ENCODE measurements at regions not wholly inside any gene's neighbourhood (a gene's known extent, or its start where the extent isn't known, plus 50 kb on each side); places are given as distances from the start of the nearest gene placed in this dataset.

DNA sequence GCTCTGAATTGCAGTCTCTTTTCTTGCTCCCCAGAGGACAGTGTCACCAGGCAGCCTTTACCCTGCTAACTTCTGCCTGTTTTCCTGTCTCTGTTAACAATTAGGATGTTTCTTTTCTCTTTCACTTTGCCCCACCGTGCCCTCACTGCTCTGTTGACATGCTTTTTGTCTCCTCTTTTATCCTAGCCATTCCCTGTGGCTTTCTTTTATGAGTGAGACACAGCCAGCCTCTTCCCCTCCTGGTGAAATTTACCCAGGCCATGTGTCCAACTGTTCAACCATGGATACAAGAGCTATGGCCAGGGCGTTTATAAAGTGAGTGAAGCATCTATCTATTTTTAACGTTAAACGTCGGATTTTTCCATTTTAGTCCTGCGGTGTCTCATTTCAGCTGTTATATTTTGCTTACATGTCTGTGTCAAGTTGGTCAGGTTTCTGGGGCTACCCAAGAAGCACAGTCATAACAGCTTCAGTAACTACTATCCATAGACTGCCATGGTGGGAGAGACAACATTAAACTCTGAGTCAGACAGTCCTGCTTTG, 443.2 kb upstream of the AZI2 start:
- POLR2A ChIA-PET, result no interaction called here
- CTCF ChIA-PET, result no interaction called here

GRCh38 chr3:28792604-28793003, 444.0 kb upstream of the AZI2 start:
- ChIA-PET POLR2A (no interaction called here), CTCF (no interaction called here)

DNA sequence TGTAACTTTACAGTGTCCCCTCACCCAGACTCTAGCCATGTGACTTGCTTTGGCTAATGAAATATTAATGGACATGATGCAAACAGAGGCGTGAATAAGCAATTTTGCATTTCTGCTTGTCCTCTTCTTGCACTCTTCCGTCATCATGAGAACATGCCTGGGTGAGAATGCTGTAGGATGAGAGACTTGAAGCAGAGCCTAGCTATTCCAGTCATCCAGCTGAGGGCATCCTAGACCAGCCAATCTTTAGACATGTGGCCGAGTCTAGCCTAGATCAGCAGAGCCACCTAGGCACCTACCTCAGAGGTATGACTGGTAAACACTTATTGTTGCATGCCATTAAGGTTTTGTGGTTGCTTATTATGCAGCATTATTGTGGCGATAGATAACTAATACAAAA, 450.5 kb upstream of the AZI2 start:
- POLR2A ChIA-PET, result no interaction called here
- CTCF ChIA-PET, result no interaction called here

- CTCF ChIA-PET, result no interaction called here
- POLR2A ChIA-PET, result no interaction called here
These were observed 451.6 kb upstream of the AZI2 start for GRCh38 chr3:28800203-28800602.

GRCh38 chr3:28808068-28808467, 459.4 kb upstream of the AZI2 start:
- ChIA-PET CTCF (no interaction called here), POLR2A (no interaction called here)

GRCh38 chr3:28816017-28816416, 464.9 kb upstream of the RBMS3 start:
- POLR2A ChIA-PET, result no interaction called here
- CTCF ChIA-PET, result no interaction called here

GRCh38 chr3:28824316-28824715, 456.6 kb upstream of the RBMS3 start:
- ChIA-PET CTCF (no interaction called here), POLR2A (no interaction called here)

GRCh38 chr3:28826840-28827239, 454.0 kb upstream of the RBMS3 start:
- POLR2A ChIA-PET, result no interaction called here
- CTCF ChIA-PET, result no interaction called here

DNA sequence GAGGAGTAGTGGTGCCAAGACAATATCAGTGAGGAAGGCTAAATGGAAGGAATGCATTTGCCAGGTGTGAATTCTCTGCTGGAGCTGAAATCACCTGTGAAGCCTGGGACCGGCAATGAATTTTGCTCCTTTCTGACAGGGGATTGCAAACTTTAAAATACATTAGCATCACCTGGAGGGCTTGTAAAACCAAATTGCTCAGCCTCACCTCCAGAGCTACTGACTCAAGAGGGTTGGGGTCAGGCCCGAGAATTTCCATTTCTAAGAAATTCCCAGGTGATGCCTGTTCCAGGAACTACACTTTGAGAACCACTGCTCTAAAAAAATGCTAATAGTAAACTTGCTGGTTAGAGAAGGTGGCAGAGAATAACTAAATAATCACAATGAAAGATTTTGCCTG, 445.6 kb upstream of the RBMS3 start:
- POLR2A ChIA-PET, result no interaction called here
- CTCF ChIA-PET, result interaction anchor here (0.6 kb wide), 1 partner anchor 661 kb away, joined by 3 read pairs; no protein-coding TSS in a partner anchor

- CTCF ChIA-PET, result no interaction called here
- POLR2A ChIA-PET, result no interaction called here
These were observed 445.1 kb upstream of the RBMS3 start for GRCh38 chr3:28835751-28836150.

GRCh38 chr3:28836199-28836598, 444.7 kb upstream of the RBMS3 start:
- ChIA-PET POLR2A (no interaction called here), CTCF (no interaction called here)

DNA sequence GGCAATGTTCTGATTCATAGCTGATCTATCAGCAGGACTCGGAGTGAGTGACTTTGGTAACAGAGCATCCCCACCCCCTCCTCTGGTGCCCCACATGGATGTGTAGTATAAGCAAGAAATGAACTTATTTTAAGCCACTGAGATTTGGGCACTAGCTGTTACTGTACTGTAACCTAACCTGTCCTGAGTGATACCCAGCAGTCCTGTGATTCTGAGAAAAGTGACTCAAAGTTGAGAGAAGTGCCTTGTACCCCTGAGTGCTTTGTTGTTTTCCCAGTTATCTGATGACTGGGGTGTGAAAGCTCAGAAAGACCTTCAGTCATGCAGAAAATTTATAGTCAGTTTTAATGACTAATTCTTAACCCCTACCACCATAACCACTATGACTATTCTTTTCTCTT, 439.9 kb upstream of the RBMS3 start:
- ChIA-PET POLR2A (no interaction called here), CTCF (no interaction called here)

- CTCF ChIA-PET, result no interaction called here
- POLR2A ChIA-PET, result no interaction called here
These were observed 439.4 kb upstream of the RBMS3 start for GRCh38 chr3:28841441-28841840.

- POLR2A ChIA-PET, result no interaction called here
- CTCF ChIA-PET, result no interaction called here
These were observed 436.4 kb upstream of the RBMS3 start for GRCh38 chr3:28844298-28845005.

DNA sequence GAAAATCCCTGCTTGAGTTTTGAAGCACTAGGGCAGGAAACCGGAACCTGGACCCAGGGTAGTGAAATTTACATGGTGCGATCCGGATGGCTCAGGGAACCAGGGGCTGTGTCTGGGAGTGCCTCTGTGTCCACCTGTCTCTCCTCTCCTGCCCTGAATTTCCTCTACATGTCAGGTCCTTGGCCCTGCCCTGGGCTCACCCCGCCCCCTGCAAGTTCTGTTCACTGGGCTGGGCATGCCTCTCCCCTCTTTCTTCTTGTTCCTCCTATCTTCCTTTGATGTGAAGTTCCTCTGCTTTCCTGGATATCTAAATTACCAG, 435.9 kb upstream of the RBMS3 start:
- CTCF ChIA-PET, result no interaction called here
- POLR2A ChIA-PET, result no interaction called here

- POLR2A ChIA-PET, result no interaction called here
- CTCF ChIA-PET, result no interaction called here
These were observed 433.8 kb upstream of the RBMS3 start for GRCh38 chr3:28846971-28847478.

DNA sequence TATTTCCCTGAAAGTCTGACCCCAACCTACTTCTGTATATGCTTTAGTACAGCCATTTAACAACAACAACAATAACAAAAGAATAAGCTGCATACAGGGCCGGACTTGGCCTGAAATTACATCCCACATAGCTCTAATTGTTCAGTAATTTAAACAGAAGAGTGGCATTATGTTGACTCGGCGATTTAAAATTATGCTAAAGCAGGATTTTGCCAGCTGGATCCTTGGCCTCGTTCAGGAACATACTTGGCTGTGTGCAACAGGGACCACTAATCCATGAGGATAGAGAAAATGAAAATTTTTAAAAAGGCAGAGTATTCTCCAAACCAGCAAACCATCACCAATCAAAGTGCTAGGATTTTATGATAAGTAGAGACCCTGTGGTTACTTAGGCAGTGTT, 433.1 kb upstream of the RBMS3 start:
- CTCF ChIA-PET, result no interaction called here
- POLR2A ChIA-PET, result no interaction called here

GRCh38 chr3:28850186-28850585, 430.7 kb upstream of the RBMS3 start:
- CTCF ChIA-PET, result no interaction called here
- POLR2A ChIA-PET, result no interaction called here

DNA sequence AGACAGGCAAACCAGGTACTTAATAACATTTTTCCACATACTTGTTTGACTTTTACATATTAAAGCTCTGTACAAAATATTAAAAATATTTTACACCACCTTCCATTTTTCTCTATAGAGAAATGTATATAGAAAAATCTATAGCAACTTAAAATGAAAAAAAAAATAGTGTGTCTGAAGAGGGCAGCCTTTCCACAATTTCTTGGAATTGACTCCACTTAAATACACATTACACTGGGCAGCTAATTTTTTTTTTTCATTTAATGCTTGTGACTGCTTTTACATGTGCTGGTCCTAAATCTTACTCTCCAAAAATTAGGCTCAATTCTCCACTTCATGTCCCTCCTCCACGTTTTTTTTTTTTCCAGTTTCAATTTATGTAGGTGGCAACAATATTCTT, 427.0 kb upstream of the RBMS3 start:
- ChIA-PET CTCF (interaction anchor here (0.7 kb wide), 1 partner anchor 26 kb away, joined by 3 read pairs; no protein-coding TSS in a partner anchor), POLR2A (no interaction called here)

GRCh38 chr3:28856796-28857195, 424.1 kb upstream of the RBMS3 start:
- CTCF ChIA-PET, result no interaction called here
- POLR2A ChIA-PET, result no interaction called here

- ChIA-PET POLR2A (no interaction called here), CTCF (no interaction called here)
These were observed 421.0 kb upstream of the RBMS3 start for GRCh38 chr3:28859897-28860296.

- ChIA-PET POLR2A (no interaction called here), CTCF (no interaction called here)
These were observed 420.6 kb upstream of the RBMS3 start for GRCh38 chr3:28860307-28860706.

- ChIA-PET CTCF (no interaction called here), POLR2A (no interaction called here)
These were observed 417.7 kb upstream of the RBMS3 start for GRCh38 chr3:28863186-28863585.
